KMS-11 (cell line): ENCODE measurements at regions not wholly inside any gene's neighbourhood (a gene's known extent, or its start where the extent isn't known, plus 50 kb on each side); places are given as distances from the start of the nearest gene placed in this dataset.

Experiments used
- H2AFZ ChIP-seq: fragments of 200-600 bp; sonication (generic); 2 replicates; pipeline ENCODE4 v1.6.1; 2016; ENCODE audit warnings: antibody characterized with exemption, mixed run types, low read depth
- H3K27ac ChIP-seq: fragments of 200-600 bp; sonication (generic); 2 replicates; pipeline ENCODE4 v1.6.1; 2016; ENCODE audit warnings: mild to moderate bottlenecking, mixed run types
- H3K27me3 ChIP-seq: fragments of 200-600 bp; sonication (generic); 2 replicates; pipeline ENCODE4 v1.6.1; 2017; ENCODE audit warnings: mild to moderate bottlenecking, low read depth, mixed run types, moderate library complexity; ENCODE audit not compliant: insufficient read depth
- H3K36me3 ChIP-seq: fragments of 200-600 bp; sonication (generic); 2 replicates; pipeline ENCODE4 v1.6.1; 2017; ENCODE audit warnings: mild to moderate bottlenecking, mixed run types; ENCODE audit not compliant: insufficient read depth
- H3K4me1 ChIP-seq: fragments of 200-600 bp; sonication (generic); 2 replicates; pipeline ENCODE4 v1.6.1; 2016; ENCODE audit warnings: mild to moderate bottlenecking, low read depth, mixed run types; ENCODE audit not compliant: poor library complexity, severe bottlenecking
- H3K4me2 ChIP-seq: fragments of 200-600 bp; sonication (generic); 2 replicates; pipeline ENCODE4 v1.7.0; 2016; ENCODE audit warnings: mild to moderate bottlenecking, mixed run types
- H3K4me3 ChIP-seq: fragments of 200-600 bp; sonication (generic); IDR thresholded peaks from 2 replicates; pipeline ENCODE4 v1.6.1; 2017; ENCODE audit warnings: low read depth, low read length, mixed read lengths; ENCODE audit not compliant: insufficient read depth
- H3K79me2 ChIP-seq: fragments of 200-600 bp; sonication (generic); 2 replicates; pipeline ENCODE4 v1.6.1; 2016; ENCODE audit warnings: low read depth, mixed run types; ENCODE audit not compliant: insufficient read depth
- H3K9ac ChIP-seq: fragments of 200-600 bp; sonication (generic); 2 replicates; pipeline ENCODE4 v1.6.1; 2016; ENCODE audit warnings: mild to moderate bottlenecking, mixed run types
- H4K20me1 ChIP-seq: fragments of 200-600 bp; sonication (generic); 2 replicates; pipeline ENCODE4 v1.6.1; 2016; ENCODE audit warnings: mild to moderate bottlenecking, mixed run types; ENCODE audit not compliant: insufficient read depth
- TF ChIP-seq, protein P1 (sequence below): fragments of 200-600 bp; sonication (generic); conservative IDR thresholded peaks from 2 replicates; pipeline ENCODE4 v1.6.1; 2017; ENCODE audit warnings: low read depth, mild to moderate bottlenecking, antibody characterized with exemption, low read length, moderate library complexity, mixed read lengths

DNA sequence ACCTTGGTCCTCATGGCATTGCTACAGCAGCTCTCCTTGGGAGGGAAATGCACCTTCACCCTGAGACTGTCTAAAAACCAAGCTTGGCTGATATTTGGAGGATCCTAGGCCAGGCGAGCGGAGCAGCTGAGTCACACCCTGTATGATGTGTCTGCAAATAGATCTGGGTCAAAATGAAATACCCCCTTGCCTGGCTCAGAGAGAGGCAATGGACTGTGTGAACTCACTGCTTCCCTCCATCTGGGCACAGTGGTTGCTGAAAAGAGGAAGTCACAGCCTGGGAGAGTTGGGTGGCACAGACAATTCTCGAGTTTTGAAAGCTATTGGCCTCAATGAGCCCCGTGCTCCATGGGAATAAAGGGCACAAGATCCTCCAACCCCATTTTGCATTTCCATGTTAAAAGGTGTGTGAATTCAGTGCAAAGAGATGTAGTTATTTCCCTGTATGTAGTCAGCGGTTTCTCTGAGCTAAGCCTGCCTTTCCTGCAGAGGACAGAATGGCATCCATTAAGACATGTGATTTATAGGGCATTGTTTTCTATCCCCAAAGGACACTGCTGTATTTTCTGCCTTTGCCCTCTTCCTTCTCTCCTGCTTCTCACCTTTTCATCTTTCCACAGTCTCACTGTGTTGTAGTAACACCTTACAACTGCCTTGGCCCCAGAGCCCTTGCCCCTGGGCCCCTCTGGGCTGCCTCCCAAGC is 177.2 kb downstream of the GADD45G start:
- H3K9ac ChIP-seq: no peak overlapping the region
- no peaks in the 10 kb centered on the region for H3K4me1 ChIP-seq
- no peak overlapping the region for H3K27ac ChIP-seq
- no peak overlapping the region for H3K4me2 ChIP-seq
- H2AFZ ChIP-seq: no peak overlapping the region
- TF ChIP-seq, protein P1, sequence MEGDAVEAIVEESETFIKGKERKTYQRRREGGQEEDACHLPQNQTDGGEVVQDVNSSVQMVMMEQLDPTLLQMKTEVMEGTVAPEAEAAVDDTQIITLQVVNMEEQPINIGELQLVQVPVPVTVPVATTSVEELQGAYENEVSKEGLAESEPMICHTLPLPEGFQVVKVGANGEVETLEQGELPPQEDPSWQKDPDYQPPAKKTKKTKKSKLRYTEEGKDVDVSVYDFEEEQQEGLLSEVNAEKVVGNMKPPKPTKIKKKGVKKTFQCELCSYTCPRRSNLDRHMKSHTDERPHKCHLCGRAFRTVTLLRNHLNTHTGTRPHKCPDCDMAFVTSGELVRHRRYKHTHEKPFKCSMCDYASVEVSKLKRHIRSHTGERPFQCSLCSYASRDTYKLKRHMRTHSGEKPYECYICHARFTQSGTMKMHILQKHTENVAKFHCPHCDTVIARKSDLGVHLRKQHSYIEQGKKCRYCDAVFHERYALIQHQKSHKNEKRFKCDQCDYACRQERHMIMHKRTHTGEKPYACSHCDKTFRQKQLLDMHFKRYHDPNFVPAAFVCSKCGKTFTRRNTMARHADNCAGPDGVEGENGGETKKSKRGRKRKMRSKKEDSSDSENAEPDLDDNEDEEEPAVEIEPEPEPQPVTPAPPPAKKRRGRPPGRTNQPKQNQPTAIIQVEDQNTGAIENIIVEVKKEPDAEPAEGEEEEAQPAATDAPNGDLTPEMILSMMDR: no peak
- no peaks in the 10 kb centered on the region for H3K27me3 ChIP-seq
- no peak overlapping the region for H3K4me3 ChIP-seq
- no peaks in the 10 kb centered on the region for H4K20me1 ChIP-seq
- H3K79me2 ChIP-seq: no peaks in the 10 kb centered on the region
- H3K36me3 ChIP-seq: no peaks in the 10 kb centered on the region

DNA sequence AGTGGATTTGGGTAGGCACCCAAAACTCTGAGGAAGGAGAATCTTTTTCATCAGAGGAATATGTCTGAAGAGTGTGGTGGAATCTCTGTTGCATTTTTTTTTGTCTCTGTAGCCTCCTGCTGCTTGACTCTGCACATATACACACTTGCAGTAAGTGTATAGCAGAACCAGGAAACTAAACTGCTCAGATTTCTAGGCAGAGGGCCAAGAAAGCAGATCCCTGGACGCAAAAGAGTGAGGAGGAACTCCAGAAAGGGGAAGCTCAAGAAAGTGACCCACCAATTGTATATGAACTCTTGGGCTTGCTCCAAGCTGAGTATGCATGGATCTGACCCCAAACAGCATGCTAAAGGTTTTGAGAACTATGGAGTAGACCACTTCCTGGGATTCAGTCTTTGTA is 181.8 kb downstream of the GADD45G start:
- H3K9ac ChIP-seq: no peak overlapping the region
- no peak overlapping the region for H3K27ac ChIP-seq
- H3K36me3 ChIP-seq: no peaks in the 10 kb centered on the region
- no peaks in the 10 kb centered on the region for H4K20me1 ChIP-seq
- H3K4me1 ChIP-seq: no peaks in the 10 kb centered on the region
- H3K4me3 ChIP-seq: no peak overlapping the region
- no peaks in the 10 kb centered on the region for H3K79me2 ChIP-seq
- H3K27me3 ChIP-seq: no peaks in the 10 kb centered on the region
- TF ChIP-seq, protein P1: no peak
- no peak overlapping the region for H2AFZ ChIP-seq
- H3K4me2 ChIP-seq: no peak overlapping the region

DNA sequence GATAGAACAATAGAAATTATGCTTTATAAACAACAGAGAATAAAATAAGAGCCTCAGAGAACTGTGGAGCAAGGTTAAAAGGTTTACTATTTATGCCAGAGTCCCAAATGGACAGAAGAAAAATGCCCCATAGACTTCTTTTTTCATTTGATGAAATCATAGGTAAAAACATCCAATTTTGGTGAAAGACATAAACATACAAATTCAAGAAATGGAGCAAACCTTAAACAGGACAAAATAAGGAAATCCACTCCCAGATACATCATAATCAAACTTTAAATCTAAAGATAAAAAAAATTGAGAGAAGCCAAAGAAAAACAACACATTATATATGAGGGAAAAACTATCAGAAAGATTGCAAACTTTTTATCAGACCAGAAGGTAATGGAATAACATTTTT is 182.8 kb downstream of the GADD45G start:
- TF ChIP-seq, protein P1: no peak
- Histone ChIP-seq H3K9ac (no peak overlapping the region), H3K27ac (no peak overlapping the region), H3K4me3 (no peak overlapping the region), H3K36me3 (no peaks in the 10 kb centered on the region), H3K4me1 (no peaks in the 10 kb centered on the region), H3K79me2 (no peaks in the 10 kb centered on the region), H4K20me1 (no peaks in the 10 kb centered on the region), H2AFZ (no peak overlapping the region), H3K27me3 (no peaks in the 10 kb centered on the region), H3K4me2 (no peak overlapping the region)

DNA sequence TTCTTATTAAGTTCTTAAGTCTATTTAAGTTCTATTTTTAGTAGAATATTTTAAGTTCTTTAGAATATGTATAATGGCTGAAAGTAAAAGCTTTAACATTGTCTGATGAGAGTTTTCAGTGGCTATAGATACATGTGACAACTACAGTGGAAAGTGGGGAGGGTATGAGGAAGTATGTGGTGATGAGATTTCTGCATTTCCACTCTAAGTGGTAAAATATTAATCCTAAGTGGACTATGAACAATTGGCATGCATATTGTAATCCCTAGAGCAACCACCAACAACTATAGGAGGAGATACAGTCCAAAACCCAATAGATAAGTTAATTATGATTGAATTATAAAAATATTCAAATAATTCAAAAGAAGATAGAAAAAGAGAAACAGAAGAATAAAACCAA is 183.6 kb downstream of the GADD45G start:
- no peak overlapping the region for H3K4me3 ChIP-seq
- H2AFZ ChIP-seq: no peak overlapping the region
- peaks cover 4% of the 10 kb centered on the region for H3K4me1 ChIP-seq
- no peaks in the 10 kb centered on the region for H3K79me2 ChIP-seq
- H3K27me3 ChIP-seq: no peaks in the 10 kb centered on the region
- TF ChIP-seq, protein P1: no peak
- H3K9ac ChIP-seq: no peak overlapping the region
- H3K4me2 ChIP-seq: no peak overlapping the region
- no peaks in the 10 kb centered on the region for H3K36me3 ChIP-seq
- no peaks in the 10 kb centered on the region for H4K20me1 ChIP-seq
- no peak overlapping the region for H3K27ac ChIP-seq
